GM23248 (cell line): ENCODE measurements at regions not wholly inside any gene's neighbourhood (a gene's known extent, or its start where the extent isn't known, plus 50 kb on each side); places are given as distances from the start of the nearest gene placed in this dataset.

Experiments
- DNase-seq: peaks from one replicate; pipeline ENCODE4 v3.0.0-alpha.2; 2015
- H2AFZ ChIP-seq: fragments of 200-600 bp; sonication (generic); 2 replicates; pipeline ENCODE4 v1.6.1; 2016; ENCODE audit warnings: antibody characterized with exemption
- H3F3A ChIP-seq: fragments of 200-600 bp; sonication (generic); 2 replicates; pipeline ENCODE4 v1.6.1; 2016; ENCODE audit warnings: mild to moderate bottlenecking, antibody characterized with exemption, mixed run types; ENCODE audit not compliant: insufficient read depth
- H3K27ac ChIP-seq: fragments of 200-600 bp; sonication (generic); 2 replicates; pipeline ENCODE4 v1.5.1; 2016; ENCODE audit warnings: mild to moderate bottlenecking
- H3K27me3 ChIP-seq: fragments of 200-600 bp; sonication (generic); replicated peaks from 2 replicates; pipeline ENCODE4 v1.6.1; 2016; ENCODE audit warnings: mild to moderate bottlenecking; ENCODE audit not compliant: insufficient read depth
- H3K36me3 ChIP-seq: fragments of 200-600 bp; sonication (generic); 2 replicates; pipeline ENCODE4 v1.6.1; 2016; ENCODE audit warnings: low read depth, mild to moderate bottlenecking
- H3K4me1 ChIP-seq: fragments of 200-600 bp; sonication (generic); 2 replicates; pipeline ENCODE4 v1.6.1; 2016; ENCODE audit warnings: mild to moderate bottlenecking; ENCODE audit not compliant: insufficient read depth
- H3K4me2 ChIP-seq: fragments of 200-600 bp; sonication (generic); one replicate; pipeline ENCODE4 v1.6.1; 2016; ENCODE audit warnings: mild to moderate bottlenecking; ENCODE audit not compliant: unreplicated experiment
- H3K4me3 ChIP-seq: fragments of 200-600 bp; sonication (generic); 2 replicates; pipeline ENCODE4 v1.5.1; 2016; ENCODE audit warnings: mild to moderate bottlenecking
- H3K79me2 ChIP-seq: fragments of 200-600 bp; sonication (generic); 2 replicates; pipeline ENCODE4 v1.6.1; 2016; ENCODE audit warnings: mild to moderate bottlenecking; ENCODE audit not compliant: insufficient read depth
- H3K9ac ChIP-seq: fragments of 200-600 bp; sonication (generic); 2 replicates; pipeline ENCODE4 v1.6.1; 2016; ENCODE audit warnings: mild to moderate bottlenecking
- H3K9me2 ChIP-seq: fragments of 200-600 bp; sonication (generic); 2 replicates; pipeline ENCODE4 v1.6.1; 2016; ENCODE audit warnings: mixed run types, mild to moderate bottlenecking, moderate library complexity; ENCODE audit not compliant: insufficient read depth
- H3K9me3 ChIP-seq: fragments of 200-600 bp; sonication (generic); one replicate; pipeline ENCODE4 v1.6.1; 2017; ENCODE audit warnings: low read depth
- H4K20me1 ChIP-seq: fragments of 200-600 bp; sonication (generic); 2 replicates; pipeline ENCODE4 v1.6.0; 2016; ENCODE audit not compliant: insufficient read depth
- EZH2 ChIP-seq: fragments of 200-600 bp; sonication (generic); IDR thresholded peaks from 2 replicates; pipeline ENCODE4 v1.6.1; 2018; ENCODE audit warnings: antibody characterized with exemption, mild to moderate bottlenecking; ENCODE audit not compliant: insufficient read depth, poor library complexity, severe bottlenecking
- EZH2phosphoT487 ChIP-seq: fragments of 200-600 bp; sonication (generic); IDR thresholded peaks from 2 replicates; pipeline ENCODE4 v1.6.1; 2018; ENCODE audit warnings: antibody characterized with exemption, moderate library complexity, mild to moderate bottlenecking, low read depth; ENCODE audit not compliant: insufficient read depth
- WGBS, 2 experiments: methylation state at CpG; one replicate each; pipeline ENCODE4 v1.1.6; 2015 to 2017; ENCODE audit warnings: low lambda C conversion rate in 2 of 2, low coverage in 1 of 2; ENCODE audit errors: missing lambda C conversion rate in 2 of 2; 5-methylcytosine and 5-hydroxymethylcytosine counted together
- in situ Hi-C: fragments of 300-500 bp; cut with MboI; formaldehyde crosslinking; loops from 2 replicates; pipeline ENCODE4 v1.15.0; 2020

GRCh38 chr2:15788455-15788829 lies 151.9 kb upstream of the MYCN start:
- Histone ChIP-seq H3K4me1 (no peaks in the 10 kb centered on the region), H3K4me2 (no peak overlapping the region), H3K4me3 (no peak overlapping the region), H3K79me2 (no peaks in the 10 kb centered on the region), H3K9me2 (no peaks in the 10 kb centered on the region), H3K27me3 (no peaks in the 10 kb centered on the region), H3K9me3 (no peaks in the 10 kb centered on the region), H2AFZ (no peak overlapping the region), H3F3A (no peaks in the 10 kb centered on the region), H3K27ac (no peak overlapping the region), H3K9ac (no peak overlapping the region), H3K36me3 (no peaks in the 10 kb centered on the region), H4K20me1 (no peaks in the 10 kb centered on the region)
- no peak for TF ChIP-seq EZH2phosphoT487
- no peak for TF ChIP-seq EZH2
- no peak for DNase-seq
- in situ Hi-C loops, result no loop called here
- WGBS, 2 experiments, result 30 to 36% methylated on average over 11 of the region's 11 CpGs

- no peak for TF ChIP-seq EZH2
- no peak for TF ChIP-seq EZH2phosphoT487
- 58 to 64% methylated on average over 9 of the region's 9 CpGs for WGBS, 2 experiments
- no peak overlapping the region for H3K27ac ChIP-seq
- no peaks in the 10 kb centered on the region for H3K9me2 ChIP-seq
- no peak overlapping the region for H2AFZ ChIP-seq
- H3K9me3 ChIP-seq, result no peaks in the 10 kb centered on the region
- in situ Hi-C loops, result no loop called here
- H3K27me3 ChIP-seq, result no peaks in the 10 kb centered on the region
- no peaks in the 10 kb centered on the region for H3K79me2 ChIP-seq
- H3K4me3 ChIP-seq, result no peak overlapping the region
- no peaks in the 10 kb centered on the region for H4K20me1 ChIP-seq
- H3F3A ChIP-seq, result no peaks in the 10 kb centered on the region
- H3K4me1 ChIP-seq, result no peaks in the 10 kb centered on the region
- DNase-seq, result no peak
- H3K4me2 ChIP-seq, result no peak overlapping the region
- no peaks in the 10 kb centered on the region for H3K36me3 ChIP-seq
- no peak overlapping the region for H3K9ac ChIP-seq
Measured at GRCh38 chr2:15788830-15789229, 151.5 kb upstream of the MYCN start.

GRCh38 chr2:15789381-15790062 lies 150.8 kb upstream of the MYCN start:
- Histone ChIP-seq H3K79me2 (no peaks in the 10 kb centered on the region), H3K27me3 (no peaks in the 10 kb centered on the region), H3K4me3 (no peak overlapping the region), H3K9me3 (no peaks in the 10 kb centered on the region), H3K9me2 (no peaks in the 10 kb centered on the region), H4K20me1 (no peaks in the 10 kb centered on the region), H3K4me2 (no peak overlapping the region), H2AFZ (no peak overlapping the region), H3K4me1 (no peaks in the 10 kb centered on the region), H3K27ac (no peak overlapping the region), H3F3A (no peaks in the 10 kb centered on the region), H3K36me3 (no peaks in the 10 kb centered on the region), H3K9ac (no peak overlapping the region)
- no peak for DNase-seq
- TF ChIP-seq EZH2phosphoT487 (no peak), EZH2 (no peak)
- WGBS, 2 experiments, result 41 to 43% methylated on average over 11 of the region's 11 CpGs
- in situ Hi-C loops, result no loop called here

DNA sequence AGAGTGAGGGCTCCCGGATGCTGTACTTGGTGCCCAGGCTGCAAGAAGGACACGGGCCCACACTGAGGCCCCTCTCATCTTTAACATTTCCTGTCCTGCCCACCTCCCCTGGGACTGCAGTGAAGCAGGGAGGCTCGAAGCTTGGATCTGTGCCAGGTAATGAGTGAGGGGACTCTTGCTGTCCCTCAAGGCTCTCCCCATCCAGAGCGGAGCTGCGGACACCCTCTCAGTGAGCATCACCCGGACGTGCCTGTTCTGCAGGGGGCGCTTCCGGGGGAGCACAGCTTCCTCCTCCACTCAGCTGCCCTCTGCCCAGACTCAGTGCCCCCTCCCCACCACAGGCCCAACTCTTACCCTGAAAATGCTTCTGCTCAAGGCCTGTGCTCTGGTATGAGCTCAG lies 150.0 kb upstream of the MYCN start:
- no peak for DNase-seq
- H3F3A ChIP-seq, result no peaks in the 10 kb centered on the region
- no peak overlapping the region for H2AFZ ChIP-seq
- H3K4me2 ChIP-seq, result no peak overlapping the region
- no peak overlapping the region for H3K9ac ChIP-seq
- WGBS, 2 experiments, result 51 to 60% methylated on average over 9 of the region's 9 CpGs
- in situ Hi-C loops, result no loop called here
- no peaks in the 10 kb centered on the region for H3K79me2 ChIP-seq
- no peaks in the 10 kb centered on the region for H3K36me3 ChIP-seq
- no peak for TF ChIP-seq EZH2
- TF ChIP-seq EZH2phosphoT487, result no peak
- H4K20me1 ChIP-seq, result no peaks in the 10 kb centered on the region
- H3K4me3 ChIP-seq, result no peak overlapping the region
- no peaks in the 10 kb centered on the region for H3K9me3 ChIP-seq
- H3K9me2 ChIP-seq, result no peaks in the 10 kb centered on the region
- no peaks in the 10 kb centered on the region for H3K27me3 ChIP-seq
- H3K27ac ChIP-seq, result no peak overlapping the region
- no peaks in the 10 kb centered on the region for H3K4me1 ChIP-seq

DNA sequence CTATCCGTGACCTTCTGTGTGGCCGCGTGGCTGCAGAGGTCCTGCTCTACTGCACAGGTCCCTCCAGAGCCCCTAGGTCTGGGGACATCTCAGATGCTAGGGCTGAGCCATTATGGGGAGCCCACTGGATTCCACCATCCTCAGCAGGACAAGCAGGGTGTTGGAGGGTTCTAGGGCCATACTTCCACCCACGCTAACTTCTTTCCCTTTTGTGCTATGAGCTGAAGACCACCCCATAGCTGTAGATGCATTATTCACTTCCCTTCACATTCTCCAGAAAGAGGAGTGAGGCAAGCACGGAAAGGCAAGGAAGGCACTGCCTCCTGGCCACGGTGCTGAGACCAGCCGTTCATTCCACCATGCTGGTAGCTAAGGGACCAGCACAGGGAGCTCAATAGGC lies 149.5 kb upstream of the MYCN start:
- H2AFZ ChIP-seq, result no peak overlapping the region
- no peaks in the 10 kb centered on the region for H3K79me2 ChIP-seq
- no peaks in the 10 kb centered on the region for H3K36me3 ChIP-seq
- TF ChIP-seq EZH2 (no peak), EZH2phosphoT487 (no peak)
- no peaks in the 10 kb centered on the region for H3F3A ChIP-seq
- H3K4me1 ChIP-seq, result no peaks in the 10 kb centered on the region
- no peaks in the 10 kb centered on the region for H3K9me2 ChIP-seq
- H3K27ac ChIP-seq, result no peak overlapping the region
- H3K9me3 ChIP-seq, result no peaks in the 10 kb centered on the region
- no peak for DNase-seq
- no peaks in the 10 kb centered on the region for H3K27me3 ChIP-seq
- 32 to 40% methylated on average over 7 of the region's 7 CpGs for WGBS, 2 experiments
- in situ Hi-C loops, result no loop called here
- H3K4me2 ChIP-seq, result no peak overlapping the region
- H3K4me3 ChIP-seq, result no peak overlapping the region
- H3K9ac ChIP-seq, result no peak overlapping the region
- H4K20me1 ChIP-seq, result no peaks in the 10 kb centered on the region
